Calu3 (cell line): ENCODE measurements at regions not wholly inside any gene's neighbourhood (a gene's known extent, or its start where the extent isn't known, plus 50 kb on each side); places are given as distances from the start of the nearest gene placed in this dataset.

Source experiments
- BruUV-seq: library from RNA; stranded (reverse); fragments of 400-500 nt; replicated peaks from 2 replicates; lab custom pipeline; 2021; lab: Mats Ljungman, UMichigan
- CTCF ChIA-PET: fragments of 300-600 bp; sonication (Branson Sonifier 250); formaldehyde crosslinking; loops from one replicate; lab custom pipeline; 2022; ENCODE audit warnings: antibody characterized with exemption; lab: Charles Lee
- DNase-seq: peaks from one replicate; pipeline ENCODE4 v3.0.0; 2022
- H3K27ac Mint-ChIP-seq: one replicate; pipeline ENCODE4 v1.8.0; 2022; ENCODE audit warnings: mixed read lengths; ENCODE audit not compliant: unreplicated experiment
- H3K27me3 Mint-ChIP-seq: one replicate; pipeline ENCODE4 v1.8.0; 2022; ENCODE audit warnings: mixed read lengths; ENCODE audit not compliant: unreplicated experiment
- H3K36me3 Mint-ChIP-seq: one replicate; pipeline ENCODE4 v1.8.0; 2022; ENCODE audit warnings: mild to moderate bottlenecking, moderate library complexity, mixed read lengths; ENCODE audit not compliant: insufficient read depth, unreplicated experiment
- H3K4me1 Mint-ChIP-seq: one replicate; pipeline ENCODE4 v1.8.0; 2022; ENCODE audit warnings: mild to moderate bottlenecking, low read depth, mixed read lengths; ENCODE audit not compliant: unreplicated experiment
- H3K4me3 Mint-ChIP-seq: one replicate; pipeline ENCODE4 v1.8.0; 2022; ENCODE audit warnings: mild to moderate bottlenecking, low read depth, moderate library complexity, mixed read lengths; ENCODE audit not compliant: unreplicated experiment
- H3K9me3 Mint-ChIP-seq: one replicate; pipeline ENCODE4 v1.8.0; 2022; ENCODE audit warnings: low read depth, mixed read lengths; ENCODE audit not compliant: unreplicated experiment
- intact Hi-C: fragments of 100-400 bp; cut with micrococcal nuclease; formaldehyde crosslinking; loops from one replicate; pipeline ENCODE4 v1.10.0; 2022; ENCODE audit not compliant: unreplicated experiment
- TF ChIP-seq, protein P1 (sequence below): fragments of 200-600 bp; IDR thresholded peaks from one replicate; pipeline ENCODE4 v1.8.0; 2022; ENCODE audit warnings: antibody characterized with exemption; ENCODE audit not compliant: unreplicated experiment

DNA sequence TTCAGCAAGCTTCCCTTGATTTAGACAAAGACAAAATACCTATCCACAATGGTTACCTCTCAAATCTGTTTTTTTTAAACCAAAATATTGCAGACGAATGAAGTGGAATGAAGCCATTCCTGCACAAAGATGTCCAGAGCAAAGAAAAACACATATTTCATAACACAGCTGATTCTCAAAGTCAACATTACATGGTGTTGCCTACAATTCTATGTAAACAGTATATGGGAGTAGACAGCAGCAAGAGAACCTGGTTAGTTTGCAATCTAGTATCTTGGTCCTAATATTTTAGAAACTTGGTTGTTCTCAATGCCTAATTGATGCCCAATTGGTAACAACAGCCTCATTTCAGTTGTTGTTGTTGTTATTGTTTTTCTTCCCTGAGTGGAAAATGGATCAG lies 1240.9 kb upstream of the CHAC2 start:
- TF ChIP-seq, protein P1, sequence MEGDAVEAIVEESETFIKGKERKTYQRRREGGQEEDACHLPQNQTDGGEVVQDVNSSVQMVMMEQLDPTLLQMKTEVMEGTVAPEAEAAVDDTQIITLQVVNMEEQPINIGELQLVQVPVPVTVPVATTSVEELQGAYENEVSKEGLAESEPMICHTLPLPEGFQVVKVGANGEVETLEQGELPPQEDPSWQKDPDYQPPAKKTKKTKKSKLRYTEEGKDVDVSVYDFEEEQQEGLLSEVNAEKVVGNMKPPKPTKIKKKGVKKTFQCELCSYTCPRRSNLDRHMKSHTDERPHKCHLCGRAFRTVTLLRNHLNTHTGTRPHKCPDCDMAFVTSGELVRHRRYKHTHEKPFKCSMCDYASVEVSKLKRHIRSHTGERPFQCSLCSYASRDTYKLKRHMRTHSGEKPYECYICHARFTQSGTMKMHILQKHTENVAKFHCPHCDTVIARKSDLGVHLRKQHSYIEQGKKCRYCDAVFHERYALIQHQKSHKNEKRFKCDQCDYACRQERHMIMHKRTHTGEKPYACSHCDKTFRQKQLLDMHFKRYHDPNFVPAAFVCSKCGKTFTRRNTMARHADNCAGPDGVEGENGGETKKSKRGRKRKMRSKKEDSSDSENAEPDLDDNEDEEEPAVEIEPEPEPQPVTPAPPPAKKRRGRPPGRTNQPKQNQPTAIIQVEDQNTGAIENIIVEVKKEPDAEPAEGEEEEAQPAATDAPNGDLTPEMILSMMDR: no peak
- H3K27ac Mint-ChIP-seq: no peak overlapping the region
- H3K4me1 Mint-ChIP-seq: no peaks in the 10 kb centered on the region
- H3K4me3 Mint-ChIP-seq: no peak overlapping the region
- DNase-seq: no peak
- H3K27me3 Mint-ChIP-seq: no peaks in the 10 kb centered on the region
- CTCF ChIA-PET: no interaction called here
- peaks cover 4% of the 10 kb centered on the region for H3K9me3 Mint-ChIP-seq
- H3K36me3 Mint-ChIP-seq: no peaks in the 10 kb centered on the region
- intact Hi-C loops: no loop called here
- no TSS peak for BruUV-seq

DNA sequence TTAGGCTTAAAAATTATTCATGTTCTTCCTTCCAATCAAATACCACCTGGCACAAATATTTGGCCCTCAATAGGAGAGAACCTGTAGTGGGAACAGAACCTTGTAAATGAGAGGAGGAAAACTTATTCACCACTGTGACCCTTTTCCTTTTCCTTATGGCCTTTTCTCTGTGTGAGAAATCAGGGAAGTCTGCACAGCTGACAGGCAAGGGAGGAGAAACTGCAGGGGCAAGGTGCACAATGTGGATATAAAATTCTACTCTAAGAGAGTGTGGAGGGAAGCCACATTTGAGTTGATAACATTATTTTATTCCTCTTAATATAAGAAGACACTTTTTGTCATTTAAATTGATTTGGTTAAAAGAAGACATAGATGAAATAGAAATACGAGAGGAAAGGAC lies 1247.0 kb upstream of the CHAC2 start:
- BruUV-seq: no TSS peak
- H3K27ac Mint-ChIP-seq: no peak overlapping the region
- no peak overlapping the region for H3K4me3 Mint-ChIP-seq
- H3K9me3 Mint-ChIP-seq: peaks cover 5% of the 10 kb centered on the region
- H3K36me3 Mint-ChIP-seq: no peaks in the 10 kb centered on the region
- H3K4me1 Mint-ChIP-seq: no peaks in the 10 kb centered on the region
- TF ChIP-seq, protein P1: no peak
- no peaks in the 10 kb centered on the region for H3K27me3 Mint-ChIP-seq
- intact Hi-C loops: no loop called here
- DNase-seq: no peak
- CTCF ChIA-PET: no interaction called here

DNA sequence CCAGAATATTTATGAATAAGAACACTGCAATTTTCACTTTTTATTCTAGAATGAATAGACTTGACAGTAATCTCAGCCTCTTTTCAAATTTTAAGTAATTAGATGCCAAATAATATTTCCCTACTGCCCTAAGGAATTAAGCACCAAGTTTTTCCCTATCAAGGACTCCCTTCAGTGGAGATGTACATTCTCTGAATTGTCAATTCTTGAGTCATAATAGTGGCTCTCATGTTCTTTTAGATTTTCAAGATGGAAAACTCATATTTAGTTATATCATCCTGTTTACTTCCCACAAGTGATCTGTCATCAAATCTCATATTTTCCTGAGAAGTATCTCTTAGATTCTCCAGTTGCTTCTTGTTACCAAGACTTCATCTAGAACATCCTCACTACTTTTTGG lies 1248.9 kb upstream of the CHAC2 start:
- Mint-ChIP-seq H3K4me1 (no peaks in the 10 kb centered on the region), H3K4me3 (no peak overlapping the region), H3K9me3 (peaks cover 10% of the 10 kb centered on the region), H3K36me3 (no peaks in the 10 kb centered on the region), H3K27ac (no peak overlapping the region), H3K27me3 (no peaks in the 10 kb centered on the region)
- BruUV-seq: no TSS peak
- CTCF ChIA-PET: no interaction called here
- no peak for DNase-seq
- TF ChIP-seq, protein P1: no peak
- intact Hi-C loops: no loop called here

DNA sequence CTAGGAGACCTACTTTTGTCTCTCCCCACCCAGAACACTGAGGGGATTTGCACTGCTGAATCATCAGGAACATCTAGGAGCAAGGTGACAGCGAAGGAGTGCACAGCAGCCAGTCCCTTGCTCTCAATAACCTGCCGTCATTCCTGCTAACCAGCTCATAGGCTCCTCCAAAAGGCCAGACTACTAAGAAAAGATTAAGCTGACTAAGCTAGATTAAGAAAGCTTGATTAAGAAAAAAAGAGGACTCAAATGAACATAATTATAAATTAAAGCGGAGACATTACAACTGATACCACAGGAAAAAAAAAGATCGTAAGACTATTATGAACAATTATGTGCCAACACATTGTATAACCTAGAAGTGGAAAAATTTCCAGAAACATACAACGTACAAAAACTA lies 1254.8 kb upstream of the CHAC2 start:
- H3K9me3 Mint-ChIP-seq: peaks cover 17% of the 10 kb centered on the region
- H3K4me3 Mint-ChIP-seq: no peak overlapping the region
- no TSS peak for BruUV-seq
- no peaks in the 10 kb centered on the region for H3K4me1 Mint-ChIP-seq
- H3K27ac Mint-ChIP-seq: no peak overlapping the region
- CTCF ChIA-PET: no interaction called here
- H3K36me3 Mint-ChIP-seq: no peaks in the 10 kb centered on the region
- H3K27me3 Mint-ChIP-seq: no peaks in the 10 kb centered on the region
- intact Hi-C loops: no loop called here
- DNase-seq: no peak
- TF ChIP-seq, protein P1: no peak
